ENCODE measurements at regions not wholly inside any gene's neighbourhood (a gene's known extent, or its start where the extent isn't known, plus 50 kb on each side); places are given as distances from the start of the nearest gene placed in this dataset.

- DNase-seq (ENCODE audit: low spot score) = no peak
Measured at GRCh38 chr10:105793071-105793470, 1152.0 kb downstream of the SORCS3 start.

GRCh38 chr10:105785721-105786120, 1144.6 kb downstream of the SORCS3 start:
- no peak for DNase-seq (ENCODE audit: low spot score)

GRCh38 chr10:105783936-105784483, 1142.9 kb downstream of the SORCS3 start:
- no peak for DNase-seq (ENCODE audit: low spot score)

GRCh38 chr10:105774881-105775280, 1133.8 kb downstream of the SORCS3 start:
- DNase-seq (ENCODE audit: low spot score) = no peak

- no peak for DNase-seq (ENCODE audit: low spot score)
Measured at GRCh38 chr10:105774351-105774750, 1133.3 kb downstream of the SORCS3 start.

- DNase-seq (ENCODE audit: low spot score) = no peak
Measured at GRCh38 chr10:105770524-105771212, 1129.6 kb downstream of the SORCS3 start.

GRCh38 chr10:105769248-105770184, 1128.4 kb downstream of the SORCS3 start:
- DNase-seq (ENCODE audit: low spot score) = no peak

DNA sequence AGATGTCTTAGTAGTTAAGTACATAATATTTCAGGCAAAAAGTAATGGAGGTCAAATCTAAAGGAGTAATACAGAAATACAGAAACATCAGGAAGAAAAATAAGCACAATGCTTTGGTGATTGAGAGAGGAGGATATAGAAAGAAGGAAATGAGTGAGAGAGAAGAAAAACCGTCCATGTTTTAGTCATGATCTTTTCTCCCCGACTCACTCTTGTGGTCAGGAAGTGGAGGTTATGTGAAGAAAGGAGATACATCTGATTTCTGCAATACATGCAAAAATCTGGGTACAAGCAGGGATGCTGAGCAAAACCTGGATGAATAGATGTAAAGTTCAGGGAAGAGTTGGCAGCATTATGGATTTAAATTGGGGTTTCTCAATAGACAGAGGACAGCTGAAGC, 1122.5 kb downstream of the SORCS3 start:
- DNase-seq (ENCODE audit: low spot score) = no peak

DNA sequence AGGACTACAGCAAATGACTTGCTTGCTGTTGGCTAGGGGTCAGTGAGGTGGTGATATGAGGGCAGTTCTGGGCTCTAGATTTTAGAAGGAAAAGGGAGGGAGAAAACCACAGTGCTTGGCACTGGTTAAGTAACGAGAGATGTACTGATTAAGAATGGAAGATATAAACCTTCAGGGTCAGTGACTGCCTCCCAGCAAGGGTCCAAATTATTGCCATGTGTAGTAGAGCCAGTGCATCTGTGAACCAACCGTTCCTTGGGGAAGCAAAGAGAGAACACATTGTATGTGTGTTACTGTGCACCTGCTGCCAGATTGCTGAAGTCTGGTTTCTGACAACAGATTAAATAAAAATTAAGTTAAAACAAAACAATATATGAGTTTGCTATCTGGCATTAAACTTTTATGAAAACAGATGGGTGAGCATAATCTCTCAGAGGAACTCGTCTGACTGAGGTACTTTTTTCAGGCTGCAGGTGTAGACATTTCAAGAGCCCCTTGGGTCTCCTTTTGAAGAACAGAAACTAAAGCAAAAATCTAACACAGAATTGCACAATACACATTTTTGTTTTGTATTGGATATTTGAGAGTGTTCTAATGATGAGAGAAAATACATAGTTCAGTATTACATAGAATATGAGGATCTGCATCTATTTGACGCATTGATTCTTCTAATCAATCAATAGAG, 1120.6 kb downstream of the SORCS3 start:
- DNase-seq (ENCODE audit: low spot score) = no peak

GRCh38 chr10:105759669-105760068, 1118.6 kb downstream of the SORCS3 start:
- DNase-seq (ENCODE audit: low spot score) = no peak

GRCh38 chr10:105758209-105758998, 1117.3 kb downstream of the SORCS3 start:
- no peak for DNase-seq (ENCODE audit: low spot score)

- no peak for DNase-seq (ENCODE audit: low spot score)
Measured at GRCh38 chr10:105757302-105757701, 1116.2 kb downstream of the SORCS3 start.

- no peak for DNase-seq (ENCODE audit: low spot score)
Measured at GRCh38 chr10:105756386-105756785, 1115.3 kb downstream of the SORCS3 start.

DNA sequence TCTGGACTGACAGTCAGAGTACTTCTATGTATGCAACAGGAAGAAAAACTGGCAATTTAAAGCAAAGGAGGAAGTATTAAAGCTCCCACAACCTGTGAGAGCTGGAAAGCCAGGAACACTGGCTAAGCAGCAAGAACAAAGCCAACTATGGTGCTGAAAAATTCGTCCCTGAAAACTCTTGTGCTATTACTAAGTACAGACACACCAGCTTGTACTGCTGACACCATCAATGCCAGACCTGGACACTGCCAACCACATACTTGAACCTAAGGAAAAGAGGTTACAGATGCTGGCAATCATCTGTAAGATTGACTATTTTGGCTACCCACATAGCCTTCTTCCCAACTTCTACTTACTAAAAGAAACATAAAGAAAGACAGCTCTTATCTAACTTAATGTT, 1110.6 kb downstream of the SORCS3 start:
- no peak for DNase-seq (ENCODE audit: low spot score)

- DNase-seq (ENCODE audit: low spot score) = no peak
Measured at GRCh38 chr10:105745596-105746148, 1104.6 kb downstream of the SORCS3 start.

DNA sequence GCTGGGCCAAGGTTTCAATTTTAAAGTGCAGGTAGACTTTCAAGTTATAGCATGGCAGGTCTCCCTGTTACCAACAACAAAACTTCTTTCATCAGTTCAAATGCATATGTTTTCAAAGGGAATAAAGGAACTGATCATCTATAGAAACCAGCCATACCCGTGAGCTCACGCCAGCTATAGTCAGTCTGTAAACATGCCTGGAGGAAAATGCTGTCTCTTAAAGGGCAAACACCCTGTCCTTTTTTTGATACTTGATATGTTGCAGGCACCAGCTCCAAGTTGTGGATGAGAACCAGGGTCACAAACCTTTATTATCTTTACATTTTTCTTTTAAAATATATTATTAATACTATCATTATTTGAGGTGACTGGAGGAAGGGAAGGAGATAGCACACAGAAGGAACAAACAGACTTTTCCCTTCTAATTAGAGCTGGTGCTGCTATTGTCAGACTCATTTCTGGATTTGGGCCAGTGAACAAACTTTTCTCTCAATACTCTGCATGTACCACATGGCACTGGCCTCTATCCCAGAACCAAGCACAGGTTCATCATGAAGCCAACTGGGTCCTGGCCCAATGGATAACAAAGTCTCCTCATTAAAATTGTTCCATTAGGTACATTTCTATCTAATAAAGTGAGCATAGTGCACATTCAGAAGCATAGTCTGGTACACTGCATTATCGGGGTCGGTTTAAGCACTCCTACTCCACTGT, 1102.4 kb downstream of the SORCS3 start:
- DNase-seq (ENCODE audit: low spot score) = no peak

GRCh38 chr10:105742923-105743322, 1101.8 kb downstream of the SORCS3 start:
- no peak for DNase-seq (ENCODE audit: low spot score)

DNA sequence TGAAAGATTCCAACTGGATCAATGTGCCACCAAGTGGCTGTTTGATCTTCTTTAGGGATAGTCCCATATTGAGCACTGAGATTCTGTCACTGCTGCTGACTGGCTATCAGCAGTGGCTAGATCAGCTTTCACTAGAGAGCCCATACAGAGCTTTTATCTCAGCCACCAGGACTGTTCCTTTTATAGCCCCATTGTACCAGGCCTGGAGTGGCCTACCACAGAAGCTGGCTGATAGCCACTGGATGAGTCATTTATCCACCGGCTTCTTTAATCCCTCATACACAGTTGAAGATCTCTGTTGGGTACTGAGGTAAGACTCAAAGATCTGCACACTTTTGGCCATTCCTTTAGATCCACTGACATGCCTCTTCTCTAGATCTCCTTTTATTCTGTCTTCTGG, 1101.1 kb downstream of the SORCS3 start:
- no peak for DNase-seq (ENCODE audit: low spot score)

DNA sequence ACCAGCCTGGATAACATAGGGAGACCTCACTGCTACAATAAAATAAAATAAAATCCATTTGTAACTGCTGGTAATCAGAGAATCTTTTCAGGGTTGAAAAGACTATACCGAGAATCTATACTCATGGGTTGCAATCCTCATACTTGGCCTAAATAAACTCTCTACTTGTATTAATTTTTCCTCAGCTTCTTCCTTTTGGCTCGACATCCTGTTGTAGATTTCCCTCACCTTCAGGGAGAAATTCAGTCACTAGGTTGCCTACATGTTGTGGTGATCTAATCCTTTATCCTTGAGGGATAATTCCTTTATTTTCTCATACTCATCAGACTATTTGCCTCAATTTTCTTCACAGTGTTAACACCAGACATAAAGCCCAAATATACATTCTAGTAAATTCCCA, 1093.4 kb downstream of the SORCS3 start:
- DNase-seq (ENCODE audit: low spot score) = no peak

- DNase-seq (ENCODE audit: low spot score) = no peak
Measured at GRCh38 chr10:105733924-105734323, 1092.8 kb downstream of the SORCS3 start.

GRCh38 chr10:105729428-105729827, 1088.3 kb downstream of the SORCS3 start:
- no peak for DNase-seq (ENCODE audit: low spot score)
